Stimulated activated CD4-positive, alpha-beta T cell treated with anti-CD3 and anti-CD28 coated beads, Interleukin-4, amount 100 ng/mL, for 48 hours (primary cell): ENCODE measurements at regions not wholly inside any gene's neighbourhood (a gene's known extent, or its start where the extent isn't known, plus 50 kb on each side); places are given as distances from the start of the nearest gene placed in this dataset.
"Not testable (repeated sequence)": the region's sequence is repeated elsewhere in the genome, so short reads cannot be mapped to it uniquely, and the experiment has no call there.

Source experiments
- DNase-seq, 2 donors: peaks; one replicate each; pipeline ENCODE4 v3.0.0-alpha.2; 2020; ENCODE audit warnings: low read depth in 2 of 2

DNA sequence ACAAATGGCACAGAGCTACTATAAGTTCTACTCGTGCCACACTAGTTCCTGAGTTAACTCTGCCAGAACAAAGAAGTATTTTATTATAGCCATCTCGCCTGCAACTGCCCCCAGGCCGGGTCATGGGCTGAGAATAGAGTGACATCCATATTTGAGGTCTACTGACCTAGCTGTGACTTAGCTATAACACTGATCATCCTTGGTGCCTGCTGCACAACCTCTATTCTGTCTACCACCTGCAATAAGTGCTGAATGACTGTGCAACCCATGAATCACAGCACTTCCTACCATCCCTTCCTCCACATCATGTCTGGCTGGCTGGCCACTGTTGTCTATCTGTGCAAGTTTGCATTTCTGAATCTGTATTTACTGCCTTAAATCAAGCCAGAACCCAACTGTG lies 506.5 kb upstream of the TBL1XR1 start:
- DNase-seq, result no peak

DNA sequence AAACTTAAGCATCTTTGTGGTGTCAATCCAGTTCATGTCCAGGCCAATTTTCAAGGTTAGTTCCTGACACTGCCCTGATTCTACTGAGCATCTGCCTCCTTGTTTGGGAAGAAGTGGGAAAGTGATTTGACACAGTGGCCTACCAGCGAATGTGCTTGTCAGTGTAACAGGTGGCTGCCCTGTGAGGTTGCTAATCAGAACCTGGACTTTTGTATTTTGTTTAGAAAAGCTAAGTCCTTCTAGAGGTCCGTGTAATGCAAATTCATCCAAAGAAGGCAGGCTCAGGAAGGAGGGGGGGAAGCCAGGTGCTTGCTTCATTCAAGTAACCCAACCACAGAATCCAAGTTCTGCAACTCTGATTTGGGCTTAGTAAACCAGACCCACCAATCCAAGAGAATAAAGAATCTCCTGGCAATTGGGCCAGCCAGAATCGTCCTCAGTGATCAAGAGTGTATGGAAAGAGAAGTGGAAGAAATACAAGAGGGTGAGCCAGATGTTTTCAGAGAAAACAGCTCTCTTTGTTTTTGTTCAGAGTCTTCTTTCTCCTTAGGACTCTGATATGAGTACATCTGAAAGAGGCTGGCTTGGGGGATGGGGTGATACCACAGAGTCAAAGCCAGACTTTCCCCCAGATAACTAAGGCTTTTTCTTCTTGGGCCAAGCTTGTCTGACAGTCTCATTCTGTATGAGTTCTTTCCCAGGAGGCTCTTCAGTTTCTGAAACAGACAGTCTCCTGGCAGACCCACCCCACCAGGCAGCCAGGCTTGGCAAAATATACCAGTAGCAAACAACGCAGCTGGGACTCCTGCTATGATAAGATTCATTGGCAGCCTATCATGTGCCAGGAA lies 508.9 kb upstream of the TBL1XR1 start:
- no peak for DNase-seq

DNA sequence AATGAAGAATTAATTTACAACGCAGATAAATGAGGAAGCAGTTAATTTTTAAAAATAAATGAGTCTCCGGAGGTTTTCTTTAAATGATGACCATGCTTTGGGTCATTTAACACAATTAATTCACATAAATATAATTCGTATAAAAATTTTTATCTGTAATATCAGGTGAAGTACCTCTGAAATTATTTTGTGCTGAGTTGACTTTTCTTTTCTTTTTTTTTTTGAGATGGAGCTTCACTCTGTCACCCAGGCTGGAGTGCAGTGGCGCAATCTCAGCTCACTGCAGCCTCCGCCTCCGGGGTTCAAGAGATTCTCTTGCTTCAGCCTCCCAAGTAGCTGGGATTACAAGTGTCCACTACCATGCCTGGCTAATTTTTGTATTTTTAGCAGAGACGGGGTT lies 512.2 kb upstream of the TBL1XR1 start:
- DNase-seq, result not testable (repeated sequence)

DNA sequence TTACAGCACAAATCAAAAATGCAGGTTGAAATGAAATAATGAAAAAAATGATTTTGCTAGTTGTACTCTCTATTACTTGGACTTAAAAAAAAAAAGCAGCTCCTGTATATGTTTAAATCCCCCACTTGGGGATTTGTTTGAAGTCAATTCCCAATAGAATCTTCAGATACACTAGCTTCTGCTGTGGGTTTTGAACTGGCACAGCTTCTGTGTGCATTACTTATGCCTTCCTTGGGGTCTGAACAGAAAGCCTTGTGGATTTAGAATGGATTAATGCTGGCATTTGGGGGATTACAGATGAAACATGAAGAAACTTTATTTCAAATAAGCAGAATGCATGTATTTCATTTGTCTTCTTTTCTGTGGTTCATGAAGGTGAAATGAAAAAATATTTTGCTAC lies 513.2 kb upstream of the TBL1XR1 start:
- no peak for DNase-seq

DNA sequence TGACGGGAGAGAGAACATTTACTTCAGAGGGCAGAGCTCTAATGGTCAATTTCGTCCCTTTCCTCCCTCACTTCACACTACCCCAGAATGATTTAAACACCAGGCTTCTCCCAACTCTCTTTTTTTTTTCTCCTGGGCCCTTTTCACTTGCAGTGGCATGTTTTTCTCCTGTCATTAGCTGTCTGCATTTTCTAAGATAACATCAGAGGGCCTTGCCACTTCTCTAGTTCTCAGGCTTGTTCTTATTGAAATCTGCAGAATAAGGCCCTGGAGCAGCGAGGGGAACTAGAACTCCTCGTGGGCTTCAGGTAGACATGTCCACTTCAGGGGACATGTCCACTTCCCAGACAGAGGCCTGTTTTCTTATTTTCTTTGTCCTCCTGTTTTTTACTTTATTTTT lies 514.4 kb upstream of the TBL1XR1 start:
- no peak for DNase-seq

DNA sequence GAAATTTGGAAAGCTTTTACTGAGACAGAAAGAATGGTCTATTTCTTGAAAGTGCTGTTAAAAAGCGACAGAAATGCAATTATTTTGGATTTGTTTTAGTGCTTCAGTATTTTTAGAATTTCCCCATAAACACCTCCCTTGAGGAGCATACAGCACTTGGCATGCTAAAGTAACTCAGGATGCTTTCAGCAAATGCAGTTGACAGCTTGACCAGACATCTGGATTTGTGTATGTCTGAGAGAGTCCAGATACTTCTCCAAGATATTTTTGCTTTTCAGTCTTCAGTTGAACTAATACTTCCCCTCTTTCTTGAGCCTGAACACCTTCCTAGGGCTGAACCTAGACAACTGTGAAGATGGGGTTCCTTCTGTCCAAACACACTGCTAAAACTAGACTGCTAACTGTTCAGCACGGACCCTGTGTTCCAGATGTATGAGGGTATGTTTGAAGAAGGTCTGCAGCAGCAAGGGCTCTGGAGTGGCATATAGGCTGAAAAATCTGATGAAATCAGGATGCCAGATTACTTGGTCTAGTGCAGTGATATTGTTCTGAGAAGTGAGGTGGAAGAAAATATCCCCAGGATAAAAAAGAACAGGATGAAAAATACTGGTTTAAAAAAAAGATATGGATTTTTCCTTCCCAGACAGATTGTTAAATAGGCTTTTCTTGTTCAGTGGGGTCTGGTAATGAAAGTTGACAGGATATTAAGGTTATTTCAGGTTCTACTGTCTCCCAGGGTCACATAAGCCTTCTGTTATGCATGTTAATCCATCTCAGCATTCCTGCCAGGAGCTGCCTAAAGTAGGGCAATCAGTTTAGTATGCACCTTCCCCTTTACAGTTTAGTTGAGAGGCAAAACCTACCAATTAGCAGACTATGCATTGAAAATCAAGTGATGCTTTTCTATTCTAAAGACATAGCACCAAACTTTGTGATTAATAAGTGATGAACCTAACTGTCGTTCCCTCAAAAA lies 516.9 kb upstream of the TBL1XR1 start:
- DNase-seq, result no peak

DNA sequence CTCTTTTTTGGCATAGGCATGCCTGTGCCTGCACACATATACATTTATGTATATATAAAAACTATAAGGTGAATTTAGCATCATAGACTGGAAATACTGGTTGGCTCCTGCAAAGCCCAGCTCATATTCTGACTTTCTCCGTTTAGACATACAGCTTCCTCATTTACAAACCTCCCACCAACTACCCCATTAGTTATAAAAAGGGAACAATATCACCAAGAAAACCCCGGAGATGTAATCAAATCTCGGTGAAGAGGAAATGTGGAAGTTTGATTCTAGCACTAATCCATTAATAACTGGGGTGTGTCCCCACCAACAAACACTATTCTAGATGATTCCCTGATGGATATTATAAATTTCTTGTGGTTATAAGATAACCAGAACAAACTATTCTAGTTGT lies 517.7 kb upstream of the TBL1XR1 start:
- no peak for DNase-seq

DNA sequence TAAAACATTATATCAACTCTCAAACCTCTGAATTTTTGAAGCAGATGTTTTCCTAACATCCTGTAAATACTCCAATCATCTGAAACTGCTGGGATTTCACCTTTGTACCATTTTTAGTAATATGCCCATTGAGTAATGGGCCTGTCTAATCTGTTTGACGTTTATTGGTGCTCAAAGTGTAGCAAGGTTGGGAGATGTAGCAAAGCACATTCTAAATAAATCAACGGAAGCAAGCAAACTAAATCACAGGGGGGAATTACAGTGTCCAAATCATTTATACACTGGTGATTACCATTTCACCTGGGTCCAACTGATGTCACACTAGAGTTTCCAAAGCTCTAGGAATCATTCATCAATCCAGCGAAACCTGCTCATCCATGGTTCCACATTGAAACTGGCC lies 518.7 kb upstream of the TBL1XR1 start:
- DNase-seq, result no peak

DNA sequence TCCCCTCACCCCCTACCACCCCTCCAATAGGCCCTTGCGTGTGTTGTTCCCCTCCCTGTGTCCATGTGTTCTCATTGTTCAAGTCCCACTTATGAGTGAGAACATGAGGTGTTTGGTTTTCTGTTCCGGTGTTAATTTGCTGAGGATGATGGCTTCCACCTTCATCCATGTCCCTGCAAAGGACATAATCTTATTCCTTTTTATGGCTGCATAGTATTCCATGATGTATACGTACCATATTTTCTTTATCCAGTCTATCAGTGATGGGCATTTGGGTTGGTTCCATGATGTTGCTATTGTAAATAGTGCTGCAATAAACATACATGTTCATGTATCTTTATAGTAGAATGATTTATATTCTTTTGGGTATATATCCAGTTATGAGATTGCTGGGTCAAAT lies 523.6 kb upstream of the TBL1XR1 start:
- DNase-seq, result not testable (repeated sequence)

DNA sequence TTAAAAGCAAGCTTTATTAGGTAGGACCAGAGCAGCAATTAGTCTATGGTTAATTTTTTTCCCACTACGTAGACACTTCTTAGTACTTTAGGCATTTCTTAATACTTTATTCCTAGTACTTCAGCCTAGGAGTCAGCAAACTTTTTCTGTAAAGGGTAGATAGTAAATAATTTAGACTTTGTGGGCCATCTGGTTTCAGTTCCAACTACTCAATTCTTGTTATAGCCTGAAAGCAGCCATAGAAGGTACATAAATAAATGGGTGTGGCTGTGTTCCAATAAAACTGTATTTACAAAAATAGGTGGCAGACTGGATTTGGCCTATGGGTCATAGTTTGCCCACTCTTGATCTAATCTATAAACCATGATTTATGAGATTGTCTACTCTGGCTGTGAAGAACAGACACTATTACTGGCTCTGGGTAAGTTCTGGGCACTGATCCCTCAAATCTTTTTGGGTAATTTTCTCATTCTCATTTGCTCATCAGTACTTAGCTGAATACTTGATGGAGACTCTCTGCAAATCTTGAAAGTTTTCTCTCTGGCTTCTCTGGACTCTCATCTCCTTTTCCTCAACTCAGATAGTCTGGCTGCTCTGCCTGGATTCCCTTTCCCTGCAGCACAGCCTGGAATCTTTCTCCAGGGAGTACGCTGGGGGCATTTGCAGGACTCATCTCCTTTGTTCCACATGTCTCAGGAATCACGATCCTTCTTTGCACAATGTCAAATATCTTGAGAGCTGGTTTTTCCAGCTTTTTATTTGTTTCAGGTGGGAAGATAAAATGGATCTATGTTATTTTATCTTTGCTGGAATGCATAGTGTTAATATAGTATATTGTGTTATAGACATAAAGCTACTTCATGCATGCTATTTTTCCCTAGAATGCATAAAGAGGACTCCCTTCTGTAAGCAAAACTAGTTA lies 524.8 kb upstream of the TBL1XR1 start:
- DNase-seq, result no peak

DNA sequence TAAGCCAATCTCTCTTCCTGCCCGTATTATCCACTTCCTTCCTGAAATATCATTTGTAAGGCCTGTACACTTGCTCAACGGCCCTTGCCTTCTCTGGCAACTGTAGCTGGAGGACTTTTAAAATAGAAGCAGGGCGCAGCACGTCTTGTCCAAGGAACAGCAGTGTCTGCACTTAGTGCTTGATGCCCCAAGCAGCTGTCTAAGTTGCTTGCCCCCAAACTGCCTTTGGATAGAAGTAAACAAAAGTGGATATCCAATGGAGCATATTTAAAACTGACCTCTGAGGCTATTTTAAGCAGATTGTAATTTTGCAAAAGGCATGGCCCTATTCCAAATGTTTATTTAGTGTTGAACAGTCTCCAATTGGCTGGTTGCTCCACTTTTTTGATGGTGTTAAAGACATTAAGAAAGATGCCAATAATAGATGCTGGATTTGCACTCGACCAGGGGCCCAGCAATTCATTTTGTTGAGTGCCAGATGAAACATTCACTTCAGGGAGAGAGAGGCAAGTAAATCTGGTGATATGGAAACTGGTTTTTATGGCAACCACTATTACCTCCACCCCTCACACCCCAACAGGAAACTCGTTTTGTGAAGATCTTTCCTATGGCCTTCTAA lies 526.8 kb upstream of the TBL1XR1 start:
- no peak for DNase-seq

DNA sequence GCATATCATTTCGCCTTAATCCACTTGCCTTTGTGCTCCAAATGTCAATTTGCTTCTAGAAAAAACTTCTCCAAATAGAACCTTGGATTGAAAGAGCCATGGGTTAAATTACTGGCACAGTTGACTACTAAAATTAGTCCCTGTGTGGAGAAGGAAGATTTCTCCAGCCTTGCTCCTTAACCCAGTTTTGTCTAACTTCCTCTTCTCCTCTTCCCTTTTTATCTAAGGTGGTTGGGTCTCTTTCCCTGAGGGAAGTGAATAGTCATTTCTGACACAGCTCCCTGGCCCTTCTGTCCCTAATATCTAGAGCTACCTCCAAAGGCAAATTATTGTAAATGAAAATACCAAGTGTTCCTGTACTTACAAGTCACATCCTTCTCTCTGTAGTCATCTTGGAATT lies 527.9 kb upstream of the TBL1XR1 start:
- no peak for DNase-seq

DNA sequence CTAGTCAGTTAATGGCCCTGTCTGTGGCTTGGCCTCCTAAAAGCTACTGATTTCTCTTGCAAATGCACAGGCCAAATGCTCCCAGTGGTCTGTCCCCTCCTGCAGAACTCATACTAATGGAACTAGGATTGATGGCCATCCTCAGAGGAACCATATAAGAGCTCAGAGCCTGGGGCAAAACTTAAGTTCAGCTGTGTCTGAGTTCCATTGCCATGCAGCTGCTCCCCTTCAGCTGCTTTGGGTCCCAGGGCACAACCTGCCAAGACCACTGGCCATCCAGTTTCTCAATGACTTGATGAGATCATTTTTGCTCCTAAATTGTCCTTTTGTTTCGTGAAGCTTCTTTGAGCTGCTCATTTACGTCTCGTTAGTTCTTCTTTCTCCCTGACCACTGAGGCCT lies 529.5 kb upstream of the TBL1XR1 start:
- no peak for DNase-seq

DNA sequence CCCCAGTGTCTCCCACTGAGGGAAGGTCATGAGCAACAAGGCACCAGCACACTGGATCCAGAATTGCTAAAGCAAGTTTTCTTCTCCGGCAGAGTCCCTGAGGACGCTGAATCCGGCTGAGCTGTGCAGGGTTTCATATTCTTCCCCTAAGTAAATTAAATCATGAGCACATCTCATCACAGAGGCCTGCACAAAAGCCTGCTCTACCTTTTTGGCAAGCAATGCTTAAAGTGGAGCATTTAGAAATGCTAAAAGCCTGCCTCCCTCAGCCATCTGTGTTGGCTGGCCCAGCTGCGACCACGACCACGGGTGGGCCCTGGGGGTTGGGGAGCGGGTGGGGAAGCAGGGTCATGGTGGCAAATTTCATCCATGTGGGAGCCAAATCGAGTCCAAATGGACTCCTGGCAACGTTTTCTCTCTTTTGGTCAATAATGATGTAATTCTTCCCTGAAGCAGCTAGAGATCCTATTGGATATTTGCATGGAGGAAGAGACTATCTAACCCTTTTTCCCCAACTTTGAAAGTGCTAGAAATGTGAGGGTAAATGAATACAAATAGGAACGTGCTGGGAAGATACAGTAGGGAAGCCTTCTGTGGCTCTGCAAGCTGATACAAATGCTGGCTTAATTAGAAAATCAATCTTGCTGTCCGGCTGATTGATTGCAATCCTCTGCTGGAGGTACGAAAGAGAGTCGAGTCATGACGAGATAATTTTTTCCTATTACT lies 532.8 kb upstream of the TBL1XR1 start:
- DNase-seq, result no peak

DNA sequence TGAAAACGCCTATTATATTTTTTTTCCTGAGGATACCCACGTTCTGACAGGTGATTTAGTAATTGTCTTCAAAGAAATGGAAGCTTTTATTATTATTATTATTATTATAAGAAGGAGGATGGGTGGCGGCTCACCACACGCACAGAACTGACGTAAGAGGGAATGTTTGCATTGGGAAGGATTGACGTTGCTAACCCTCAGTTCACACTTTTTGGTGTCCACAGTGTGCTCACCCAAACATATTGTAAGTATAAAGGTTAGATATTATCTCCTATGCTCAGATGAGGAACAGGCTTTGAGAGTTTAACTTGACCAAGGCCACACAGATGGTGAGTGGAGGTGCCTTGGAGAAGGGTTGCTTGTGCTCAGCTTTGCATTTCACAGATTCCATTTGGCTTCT lies 533.5 kb upstream of the TBL1XR1 start:
- no peak for DNase-seq

DNA sequence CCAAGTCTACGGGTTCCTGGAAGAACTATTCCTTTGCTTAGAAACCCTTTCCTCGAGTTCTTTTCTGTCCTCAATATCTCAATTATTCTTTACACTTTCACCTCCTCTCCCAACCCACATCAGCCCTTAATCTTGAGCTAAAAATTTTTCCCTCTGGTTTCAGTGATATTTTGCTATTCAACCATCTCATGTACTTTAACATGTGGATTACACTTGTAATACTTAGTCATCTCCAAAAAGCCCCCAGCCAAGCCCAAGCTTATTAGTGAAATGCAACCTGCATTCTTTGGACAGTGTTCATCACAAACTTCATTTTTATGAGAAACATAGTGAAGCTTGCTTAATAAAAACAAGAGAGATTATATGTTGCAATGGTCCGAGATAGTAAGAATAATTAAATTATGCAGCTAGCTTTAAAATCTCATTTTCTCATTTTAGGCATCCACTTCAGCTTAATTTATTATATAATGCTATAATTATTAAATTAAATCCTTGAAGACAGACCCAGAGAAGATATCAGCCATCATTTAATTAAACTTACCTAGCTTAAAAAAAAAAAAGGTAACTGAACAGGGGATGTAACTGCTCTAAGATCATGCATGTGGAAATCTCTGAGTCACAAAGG lies 534.5 kb upstream of the TBL1XR1 start:
- no peak for DNase-seq

DNA sequence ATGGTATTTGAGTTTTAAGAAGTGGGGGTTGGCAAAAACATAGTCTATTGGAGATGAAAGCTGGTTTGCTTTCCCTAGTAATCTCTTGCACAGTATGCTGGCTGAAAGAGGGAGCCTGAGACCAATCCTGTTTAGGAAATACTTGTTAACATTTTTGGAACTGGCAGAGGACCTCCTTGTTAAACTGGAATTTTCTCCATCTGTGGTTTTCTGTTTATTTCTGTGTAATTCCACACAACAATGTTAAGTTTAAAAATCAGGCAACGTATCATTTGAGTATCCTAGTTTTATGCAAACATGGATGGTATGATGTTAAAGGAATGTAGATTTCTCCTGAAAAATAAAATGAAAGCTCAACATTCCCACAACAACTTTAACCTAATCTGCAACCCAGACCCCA lies 536.0 kb upstream of the TBL1XR1 start:
- no peak for DNase-seq

DNA sequence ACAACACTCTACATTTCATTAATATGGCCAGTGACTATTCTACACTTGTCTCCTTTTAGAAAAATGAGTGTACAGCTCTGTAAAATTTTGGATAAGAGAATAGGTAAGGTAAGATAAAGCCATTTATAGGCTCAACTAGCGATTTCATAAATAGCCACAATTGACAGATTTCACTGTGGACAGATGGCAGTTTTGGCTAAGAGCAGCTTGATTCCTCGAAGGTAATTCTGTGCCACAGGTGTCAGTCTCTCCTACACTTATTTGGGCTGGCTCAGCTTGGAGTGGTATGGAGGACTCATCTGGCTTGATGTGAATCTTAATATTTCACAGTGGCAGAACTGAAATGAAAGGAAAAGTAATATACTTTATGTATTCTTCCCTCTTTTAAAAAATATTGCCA lies 536.7 kb upstream of the TBL1XR1 start:
- no peak for DNase-seq

DNA sequence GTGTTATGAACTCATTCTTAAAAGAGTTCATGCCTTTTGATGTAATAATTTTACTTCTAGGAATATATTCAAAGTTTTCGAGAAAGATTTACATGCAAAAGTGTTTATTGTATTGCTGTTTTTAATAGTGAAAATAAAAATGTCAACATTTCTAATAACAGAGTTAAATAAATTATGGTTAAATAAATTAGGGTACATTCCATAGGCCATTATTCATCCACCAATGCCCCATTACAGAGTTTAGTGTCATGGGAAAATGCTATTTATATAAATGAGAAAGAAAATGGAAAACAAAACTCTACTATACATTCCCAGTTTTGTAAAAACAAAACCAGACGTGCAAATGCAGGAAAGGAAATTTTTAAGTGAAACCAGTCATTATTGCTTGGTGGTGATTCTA lies 538.1 kb upstream of the TBL1XR1 start:
- DNase-seq, result no peak

DNA sequence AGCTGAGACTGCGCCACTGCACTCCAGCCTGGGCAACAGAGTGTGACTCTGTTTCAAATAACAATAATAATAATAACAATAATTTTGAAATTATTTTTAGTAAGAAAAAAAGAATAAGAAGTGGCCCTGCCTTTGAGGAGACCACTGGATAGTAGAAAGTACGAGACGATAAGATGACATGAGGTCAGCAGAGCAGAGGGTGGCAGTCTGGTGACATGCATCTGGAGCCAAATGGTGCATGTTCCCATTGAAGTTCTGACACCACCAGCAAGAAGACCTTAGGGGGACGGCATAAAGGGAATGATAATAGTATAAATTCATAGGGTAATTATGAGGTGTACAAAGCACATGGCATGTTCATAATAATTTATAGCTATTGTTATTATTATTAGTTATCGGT lies 542.2 kb upstream of the TBL1XR1 start:
- no peak for DNase-seq
